Mucosa of stomach (tissue), 1 donor: ENCODE measurements at regions not wholly inside any gene's neighbourhood (a gene's known extent, or its start where the extent isn't known, plus 50 kb on each side); places are given as distances from the start of the nearest gene placed in this dataset.

Experiments used
- H3K27me3 ChIP-seq: one replicate; pipeline ENCODE4 v1.7.0; 2013; ENCODE audit warnings: mild to moderate bottlenecking, low read length; ENCODE audit not compliant: control insufficient read depth, insufficient read depth
- H3K36me3 ChIP-seq: one replicate; pipeline ENCODE4 v1.7.0; 2013; ENCODE audit warnings: low read length; ENCODE audit not compliant: control insufficient read depth, insufficient read depth
- H3K4me1 ChIP-seq: one replicate; pipeline ENCODE4 v1.7.0; 2013; ENCODE audit warnings: mild to moderate bottlenecking, low read length; ENCODE audit not compliant: control insufficient read depth, insufficient read depth
- H3K4me3 ChIP-seq: one replicate; pipeline ENCODE4 v1.7.0; 2013; ENCODE audit warnings: low read length
- H3K9ac ChIP-seq: one replicate; pipeline ENCODE4 v1.7.0; 2013; ENCODE audit warnings: mild to moderate bottlenecking, low read length, moderate library complexity
- H3K9me3 ChIP-seq: one replicate; pipeline ENCODE4 v1.7.0; 2013; ENCODE audit warnings: mild to moderate bottlenecking, low read length, moderate library complexity; ENCODE audit not compliant: control insufficient read depth
- donor health status: Pancreatic carcinoma.

GRCh38 chr12:90064852-90065801 lies 356.5 kb upstream of the ATP2B1 start:
- no peak overlapping the region for H3K4me3 ChIP-seq
- no peaks in the 10 kb centered on the region for H3K4me1 ChIP-seq
- H3K9me3 ChIP-seq = no peaks in the 10 kb centered on the region
- no peaks in the 10 kb centered on the region for H3K36me3 ChIP-seq
- no peak overlapping the region for H3K9ac ChIP-seq
- no peaks in the 10 kb centered on the region for H3K27me3 ChIP-seq

GRCh38 chr12:90062799-90063198 lies 354.2 kb upstream of the ATP2B1 start:
- H3K4me3 ChIP-seq = no peak overlapping the region
- no peak overlapping the region for H3K9ac ChIP-seq

GRCh38 chr12:90061809-90062208 lies 353.2 kb upstream of the ATP2B1 start:
- H3K27me3 ChIP-seq = no peaks in the 10 kb centered on the region
- no peaks in the 10 kb centered on the region for H3K36me3 ChIP-seq
- no peak overlapping the region for H3K4me3 ChIP-seq
- H3K4me1 ChIP-seq = no peaks in the 10 kb centered on the region
- H3K9me3 ChIP-seq = no peaks in the 10 kb centered on the region
- H3K9ac ChIP-seq = no peak overlapping the region

More at GRCh38 chr12:90062799-90063198, 354.2 kb upstream of the ATP2B1 start:
- Histone ChIP-seq H3K27me3 (no peaks in the 10 kb centered on the region), H3K9me3 (no peaks in the 10 kb centered on the region), H3K4me1 (no peaks in the 10 kb centered on the region), H3K36me3 (no peaks in the 10 kb centered on the region)

- H3K9me3 ChIP-seq = no peaks in the 10 kb centered on the region
- H3K9ac ChIP-seq = no peak overlapping the region
- no peaks in the 10 kb centered on the region for H3K36me3 ChIP-seq
Observed at GRCh38 chr12:90060031-90060430, 351.4 kb upstream of the ATP2B1 start.

GRCh38 chr12:90058704-90059103 lies 350.1 kb upstream of the ATP2B1 start:
- Histone ChIP-seq H3K9me3 (no peaks in the 10 kb centered on the region), H3K27me3 (no peaks in the 10 kb centered on the region), H3K36me3 (no peaks in the 10 kb centered on the region), H3K4me1 (no peaks in the 10 kb centered on the region), H3K9ac (no peak overlapping the region), H3K4me3 (no peak overlapping the region)

More at GRCh38 chr12:90060031-90060430, 351.4 kb upstream of the ATP2B1 start:
- Histone ChIP-seq H3K4me3 (no peak overlapping the region), H3K4me1 (no peaks in the 10 kb centered on the region), H3K27me3 (no peaks in the 10 kb centered on the region)

GRCh38 chr12:90055071-90055470 lies 346.4 kb upstream of the ATP2B1 start:
- Histone ChIP-seq H3K36me3 (no peaks in the 10 kb centered on the region), H3K27me3 (no peaks in the 10 kb centered on the region)

GRCh38 chr12:90048918-90049317 lies 340.3 kb upstream of the ATP2B1 start:
- H3K9ac ChIP-seq = no peak overlapping the region
- H3K9me3 ChIP-seq = no peaks in the 10 kb centered on the region
- no peaks in the 10 kb centered on the region for H3K36me3 ChIP-seq
- H3K4me3 ChIP-seq = no peak overlapping the region
- H3K27me3 ChIP-seq = no peaks in the 10 kb centered on the region
- H3K4me1 ChIP-seq = no peaks in the 10 kb centered on the region

More at GRCh38 chr12:90055071-90055470, 346.4 kb upstream of the ATP2B1 start:
- Histone ChIP-seq H3K9ac (no peak overlapping the region), H3K9me3 (no peaks in the 10 kb centered on the region), H3K4me3 (no peak overlapping the region), H3K4me1 (no peaks in the 10 kb centered on the region)

- Histone ChIP-seq H3K36me3 (no peaks in the 10 kb centered on the region), H3K4me3 (no peak overlapping the region), H3K27me3 (no peaks in the 10 kb centered on the region), H3K9ac (no peak overlapping the region), H3K9me3 (no peaks in the 10 kb centered on the region), H3K4me1 (no peaks in the 10 kb centered on the region)
Observed at GRCh38 chr12:90045559-90045958, 336.9 kb upstream of the ATP2B1 start.

- no peaks in the 10 kb centered on the region for H3K4me1 ChIP-seq
- no peak overlapping the region for H3K4me3 ChIP-seq
- H3K9me3 ChIP-seq = no peaks in the 10 kb centered on the region
- H3K9ac ChIP-seq = no peak overlapping the region
- no peaks in the 10 kb centered on the region for H3K36me3 ChIP-seq
- H3K27me3 ChIP-seq = no peaks in the 10 kb centered on the region
Observed at GRCh38 chr12:90044069-90044468, 335.4 kb upstream of the ATP2B1 start.

- Histone ChIP-seq H3K27me3 (no peaks in the 10 kb centered on the region), H3K4me1 (no peaks in the 10 kb centered on the region), H3K9me3 (no peaks in the 10 kb centered on the region), H3K4me3 (no peak overlapping the region), H3K9ac (no peak overlapping the region), H3K36me3 (no peaks in the 10 kb centered on the region)
Observed at GRCh38 chr12:90042920-90043641, 334.4 kb upstream of the ATP2B1 start.

- H3K9ac ChIP-seq = no peak overlapping the region
- H3K4me3 ChIP-seq = no peak overlapping the region
- H3K27me3 ChIP-seq = no peaks in the 10 kb centered on the region
- no peaks in the 10 kb centered on the region for H3K36me3 ChIP-seq
- H3K9me3 ChIP-seq = no peaks in the 10 kb centered on the region
- H3K4me1 ChIP-seq = no peaks in the 10 kb centered on the region
Observed at GRCh38 chr12:90038289-90038688, 329.7 kb upstream of the ATP2B1 start.

GRCh38 chr12:90037740-90038139 lies 329.1 kb upstream of the ATP2B1 start:
- no peaks in the 10 kb centered on the region for H3K27me3 ChIP-seq
- no peaks in the 10 kb centered on the region for H3K4me1 ChIP-seq
- no peak overlapping the region for H3K9ac ChIP-seq
- H3K9me3 ChIP-seq = no peaks in the 10 kb centered on the region
- no peak overlapping the region for H3K4me3 ChIP-seq
- H3K36me3 ChIP-seq = no peaks in the 10 kb centered on the region
